Fibroblast of lung (primary cell): ENCODE measurements at regions not wholly inside any gene's neighbourhood (a gene's known extent, or its start where the extent isn't known, plus 50 kb on each side); places are given as distances from the start of the nearest gene placed in this dataset.

Experiments
- DNase-seq, 2 donors: peaks; one replicate each; pipeline versions ENCODE4 v3.0.0 to v3.0.0-alpha.2; 2010; ENCODE audit warnings: low read depth in 2 of 2
- H2AFZ ChIP-seq: 2 replicates; pipeline ENCODE4 v1.5.1; 2012; ENCODE audit warnings: low read length, control low read depth, inconsistent platforms
- H3K27ac ChIP-seq: 2 replicates; pipeline ENCODE4 v1.5.1; 2011; ENCODE audit warnings: low read length, control low read depth; ENCODE audit not compliant: insufficient read depth
- H3K27me3 ChIP-seq: 2 replicates; pipeline ENCODE4 v1.5.1; 2011; ENCODE audit warnings: mild to moderate bottlenecking, low read length; ENCODE audit not compliant: control insufficient read depth, insufficient read depth
- H3K36me3 ChIP-seq: 2 replicates; pipeline ENCODE4 v1.5.1; 2011; ENCODE audit warnings: low read length; ENCODE audit not compliant: control insufficient read depth, insufficient read depth
- H3K4me1 ChIP-seq: 2 replicates; pipeline ENCODE4 v1.5.1; 2011; ENCODE audit warnings: low read length; ENCODE audit not compliant: control insufficient read depth, insufficient read depth; ENCODE audit errors: extremely low read depth
- H3K4me2 ChIP-seq: 2 replicates; pipeline ENCODE4 v1.5.1; 2011; ENCODE audit warnings: low read length, control low read depth; ENCODE audit not compliant: insufficient read depth; ENCODE audit errors: extremely low read depth
- H3K4me3 ChIP-seq, 4 experiments: fragments of 200-600 bp in 1 of 4; sonication (generic) in 1 of 4; replicated peaks in 1 of 4; 2 replicates each; pipeline ENCODE4 v1.5.1; 2011 to 2016; ENCODE audit warnings: low read length in 4 of 4, low read depth in 3 of 4, mild to moderate bottlenecking in 3 of 4, control low read depth in 2 of 4, inconsistent platforms in 1 of 4, mixed read lengths in 1 of 4; ENCODE audit not compliant: insufficient read depth in 1 of 4; ENCODE audit errors: control extremely low read depth in 1 of 4
- H3K79me2 ChIP-seq: 2 replicates; pipeline ENCODE4 v1.5.1; 2012; ENCODE audit warnings: mild to moderate bottlenecking, low read length, inconsistent platforms; ENCODE audit not compliant: control insufficient read depth, insufficient read depth
- H3K9ac ChIP-seq: 2 replicates; pipeline ENCODE4 v1.5.1; 2011; ENCODE audit warnings: mild to moderate bottlenecking, low read length, control low read depth; ENCODE audit not compliant: insufficient read depth
- H3K9me3 ChIP-seq: 2 replicates; pipeline ENCODE4 v1.5.1; 2012; ENCODE audit warnings: low read depth, low read length; ENCODE audit not compliant: control insufficient read depth, insufficient read depth
- H4K20me1 ChIP-seq: 2 replicates; pipeline ENCODE4 v1.5.1; 2011; ENCODE audit warnings: low read length; ENCODE audit not compliant: control insufficient read depth, insufficient read depth; ENCODE audit errors: extremely low read depth
- EZH2 ChIP-seq: IDR thresholded peaks from 2 replicates; pipeline ENCODE4 v1.5.1; 2012; ENCODE audit warnings: low read length, control low read depth, mild to moderate bottlenecking; ENCODE audit errors: missing control alignments
- TF ChIP-seq, protein P1 (sequence below), 2 donors: IDR thresholded peaks in 1 of 2; conservative IDR thresholded peaks in 1 of 2; 1 replicate in 1 of 2; 2 replicates in 1 of 2; pipeline ENCODE4 v1.5.1; 2011 to 2012; ENCODE audit warnings: low read length in 2 of 2, control low read depth in 1 of 2, inconsistent platforms in 1 of 2, low read depth in 1 of 2, mild to moderate bottlenecking in 1 of 2

DNA sequence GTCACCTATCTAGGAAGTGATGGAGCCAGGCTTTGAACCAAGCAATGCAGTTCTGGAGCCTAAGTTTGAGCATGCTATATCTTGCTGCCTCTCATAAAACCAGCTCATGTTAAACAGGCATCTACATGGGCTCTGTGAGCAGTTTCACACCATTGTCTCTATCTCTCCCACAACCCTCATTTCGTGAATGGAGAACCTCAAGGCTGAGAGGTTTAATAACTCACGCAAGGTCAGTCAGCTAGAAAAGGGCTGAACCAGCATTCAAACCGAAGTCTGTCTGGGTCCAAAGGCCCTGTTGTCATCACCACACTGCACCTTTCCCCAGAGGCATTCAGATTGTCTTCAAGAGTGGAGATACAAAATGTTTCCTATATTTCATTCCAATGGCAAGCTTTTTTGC is 369.2 kb downstream of the MID1IP1 start:
- Histone ChIP-seq H3K27ac (no peak overlapping the region), H3K27me3 (no peaks in the 10 kb centered on the region), H3K4me1 (no peaks in the 10 kb centered on the region), H3K79me2 (no peaks in the 10 kb centered on the region), H4K20me1 (no peaks in the 10 kb centered on the region), H3K9ac (no peak overlapping the region), H3K9me3 (no peaks in the 10 kb centered on the region), H3K4me2 (no peak overlapping the region), H3K4me3 (no peak overlapping the region), H3K36me3 (no peaks in the 10 kb centered on the region), H2AFZ (no peak overlapping the region)
- no peak for DNase-seq
- TF ChIP-seq EZH2 = no peak
- TF ChIP-seq, protein P1, sequence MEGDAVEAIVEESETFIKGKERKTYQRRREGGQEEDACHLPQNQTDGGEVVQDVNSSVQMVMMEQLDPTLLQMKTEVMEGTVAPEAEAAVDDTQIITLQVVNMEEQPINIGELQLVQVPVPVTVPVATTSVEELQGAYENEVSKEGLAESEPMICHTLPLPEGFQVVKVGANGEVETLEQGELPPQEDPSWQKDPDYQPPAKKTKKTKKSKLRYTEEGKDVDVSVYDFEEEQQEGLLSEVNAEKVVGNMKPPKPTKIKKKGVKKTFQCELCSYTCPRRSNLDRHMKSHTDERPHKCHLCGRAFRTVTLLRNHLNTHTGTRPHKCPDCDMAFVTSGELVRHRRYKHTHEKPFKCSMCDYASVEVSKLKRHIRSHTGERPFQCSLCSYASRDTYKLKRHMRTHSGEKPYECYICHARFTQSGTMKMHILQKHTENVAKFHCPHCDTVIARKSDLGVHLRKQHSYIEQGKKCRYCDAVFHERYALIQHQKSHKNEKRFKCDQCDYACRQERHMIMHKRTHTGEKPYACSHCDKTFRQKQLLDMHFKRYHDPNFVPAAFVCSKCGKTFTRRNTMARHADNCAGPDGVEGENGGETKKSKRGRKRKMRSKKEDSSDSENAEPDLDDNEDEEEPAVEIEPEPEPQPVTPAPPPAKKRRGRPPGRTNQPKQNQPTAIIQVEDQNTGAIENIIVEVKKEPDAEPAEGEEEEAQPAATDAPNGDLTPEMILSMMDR (conservative IDR thresholded peaks at IDR 0.05 in 1 of 2, IDR thresholded peaks at IDR 0.05 in 1 of 2; ENCODE audit: low read depth in 1 of 2, low read length in 2 of 2) = no peak

DNA sequence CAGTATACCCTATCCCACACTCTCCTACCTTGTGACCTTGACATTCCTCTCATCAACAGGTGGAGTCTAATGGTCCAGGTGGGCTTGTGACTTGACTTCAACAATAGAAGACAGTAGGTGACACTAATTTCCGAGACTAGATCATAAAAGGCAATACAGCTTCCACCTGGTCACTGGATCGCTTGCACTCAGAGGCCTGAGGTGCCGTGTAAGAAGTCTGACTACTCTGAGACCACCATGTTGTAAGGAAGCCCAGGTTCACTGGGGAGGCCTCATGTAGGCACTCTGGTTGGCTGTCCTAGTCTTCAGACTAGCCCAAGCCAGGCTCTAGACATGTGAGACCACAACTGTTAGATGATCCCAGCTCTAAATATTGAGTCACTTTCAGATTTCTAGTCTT is 370.4 kb downstream of the MID1IP1 start:
- Histone ChIP-seq H3K9ac (no peak overlapping the region), H3K4me3 (no peak overlapping the region), H3K79me2 (no peaks in the 10 kb centered on the region), H3K4me1 (no peaks in the 10 kb centered on the region), H3K9me3 (no peaks in the 10 kb centered on the region), H3K4me2 (no peak overlapping the region), H3K36me3 (no peaks in the 10 kb centered on the region), H4K20me1 (no peaks in the 10 kb centered on the region), H2AFZ (no peak overlapping the region), H3K27ac (no peak overlapping the region), H3K27me3 (no peaks in the 10 kb centered on the region)
- no peak for DNase-seq
- TF ChIP-seq, protein P1 (conservative IDR thresholded peaks at IDR 0.05 in 1 of 2, IDR thresholded peaks at IDR 0.05 in 1 of 2; ENCODE audit: low read depth in 1 of 2, low read length in 2 of 2) = no peak
- TF ChIP-seq EZH2 = no peak

DNA sequence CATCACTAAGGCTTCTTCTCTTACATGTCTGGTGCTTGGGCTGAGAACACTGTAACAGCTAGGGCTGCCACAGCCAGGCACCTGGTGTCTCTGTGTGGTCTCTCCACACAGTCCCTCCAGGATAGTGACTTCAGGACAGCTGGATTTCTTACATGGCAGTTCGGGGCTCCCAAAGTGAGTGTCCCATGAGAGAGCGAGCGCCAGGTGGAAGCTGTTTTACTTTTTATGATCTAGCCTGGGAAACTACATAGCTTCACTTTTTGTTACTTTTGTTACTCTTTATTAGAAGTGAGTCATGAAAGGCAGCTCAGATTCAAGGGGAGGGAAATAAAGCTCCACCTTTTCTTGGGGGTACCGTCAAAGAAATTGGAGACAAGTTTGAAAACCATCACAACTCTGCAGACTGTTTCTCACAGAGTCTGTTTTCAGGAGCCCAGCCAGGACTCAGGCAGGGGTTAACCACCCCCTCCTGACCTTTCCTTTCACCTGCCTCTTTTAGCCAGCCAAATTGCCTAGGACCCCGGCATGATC is 373.0 kb downstream of the MID1IP1 start:
- Histone ChIP-seq H3K27ac (no peak overlapping the region), H2AFZ (no peak overlapping the region), H3K4me2 (no peak overlapping the region), H3K4me1 (no peaks in the 10 kb centered on the region), H3K36me3 (no peaks in the 10 kb centered on the region), H3K9me3 (no peaks in the 10 kb centered on the region), H3K4me3 (no peak overlapping the region), H4K20me1 (no peaks in the 10 kb centered on the region), H3K79me2 (no peaks in the 10 kb centered on the region), H3K9ac (no peak overlapping the region), H3K27me3 (no peaks in the 10 kb centered on the region)
- no peak for TF ChIP-seq EZH2
- no peak for DNase-seq
